ENCODE measurements at regions not wholly inside any gene's neighbourhood (a gene's known extent, or its start where the extent isn't known, plus 50 kb on each side); places are given as distances from the start of the nearest gene placed in this dataset.

DNA sequence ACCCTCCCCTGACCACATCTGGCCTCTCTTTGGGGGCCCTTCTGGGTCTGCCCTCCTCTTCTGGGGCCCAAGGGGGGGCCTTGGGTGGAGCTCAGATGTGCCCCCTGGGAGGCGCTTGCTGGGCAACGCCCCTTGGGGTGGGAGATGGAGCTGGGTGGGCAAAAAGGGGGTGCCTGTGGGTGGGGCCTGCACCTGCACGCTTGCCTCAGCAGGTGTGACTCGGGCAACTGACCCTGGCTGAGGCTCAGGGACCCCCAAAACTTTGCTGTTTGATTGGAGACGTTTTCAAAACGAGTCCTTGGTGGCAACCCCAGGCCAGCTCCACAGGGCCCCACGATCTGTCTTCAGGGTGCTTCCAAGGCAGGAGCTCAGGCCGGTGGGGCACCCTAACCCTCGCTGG is 105.3 kb downstream of the SIK1 start:
- H3K4me1 ChIP-seq, result peaks cover 8% of the 10 kb centered on the region; the same call in 1 of the 2 replicates

DNA sequence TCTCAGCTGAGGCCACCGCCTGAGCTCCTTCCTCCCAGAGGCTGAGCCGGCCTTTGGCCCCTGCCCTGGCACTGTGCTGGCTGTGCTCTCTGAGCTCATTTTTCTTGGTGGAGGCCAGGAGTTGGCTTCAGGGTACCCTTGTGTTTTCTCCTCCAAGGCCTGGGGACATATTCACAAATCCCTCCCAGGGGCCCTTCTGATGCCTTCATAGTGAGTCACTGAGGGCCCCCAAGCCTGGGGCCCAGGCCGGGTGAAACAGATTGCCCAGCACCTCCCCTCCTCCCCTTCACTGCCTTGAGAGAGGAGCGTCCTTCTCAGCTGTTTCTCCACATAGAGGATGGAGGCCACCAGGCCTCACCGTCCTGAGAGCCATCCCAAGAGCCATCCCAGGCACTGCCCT is 105.8 kb downstream of the SIK1 start:
- no peaks in the 10 kb centered on the region for H3K27me3 ChIP-seq
- no peak overlapping the region for H3K4me3 ChIP-seq (ENCODE audit: low read depth, low read length)
- TF ChIP-seq, protein P1, sequence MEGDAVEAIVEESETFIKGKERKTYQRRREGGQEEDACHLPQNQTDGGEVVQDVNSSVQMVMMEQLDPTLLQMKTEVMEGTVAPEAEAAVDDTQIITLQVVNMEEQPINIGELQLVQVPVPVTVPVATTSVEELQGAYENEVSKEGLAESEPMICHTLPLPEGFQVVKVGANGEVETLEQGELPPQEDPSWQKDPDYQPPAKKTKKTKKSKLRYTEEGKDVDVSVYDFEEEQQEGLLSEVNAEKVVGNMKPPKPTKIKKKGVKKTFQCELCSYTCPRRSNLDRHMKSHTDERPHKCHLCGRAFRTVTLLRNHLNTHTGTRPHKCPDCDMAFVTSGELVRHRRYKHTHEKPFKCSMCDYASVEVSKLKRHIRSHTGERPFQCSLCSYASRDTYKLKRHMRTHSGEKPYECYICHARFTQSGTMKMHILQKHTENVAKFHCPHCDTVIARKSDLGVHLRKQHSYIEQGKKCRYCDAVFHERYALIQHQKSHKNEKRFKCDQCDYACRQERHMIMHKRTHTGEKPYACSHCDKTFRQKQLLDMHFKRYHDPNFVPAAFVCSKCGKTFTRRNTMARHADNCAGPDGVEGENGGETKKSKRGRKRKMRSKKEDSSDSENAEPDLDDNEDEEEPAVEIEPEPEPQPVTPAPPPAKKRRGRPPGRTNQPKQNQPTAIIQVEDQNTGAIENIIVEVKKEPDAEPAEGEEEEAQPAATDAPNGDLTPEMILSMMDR (IDR thresholded peaks at IDR 0.05; ENCODE audit: low read depth, low read length), result no peak
- DNase-seq, result no peak
- peaks cover 13% of the 10 kb centered on the region; the same call in 1 of the 2 replicates for H3K9me3 ChIP-seq
- H3K36me3 ChIP-seq, result no peaks in the 10 kb centered on the region
- peaks cover 8% of the 10 kb centered on the region; the same call in 1 of the 2 replicates for H3K4me1 ChIP-seq

More for the DNA sequence above, 105.3 kb downstream of the SIK1 start:
- Histone ChIP-seq H3K9me3 (peaks cover 13% of the 10 kb centered on the region; the same call in 1 of the 2 replicates), H3K36me3 (no peaks in the 10 kb centered on the region), H3K4me3 (ENCODE audit: low read depth, low read length) (no peak overlapping the region), H3K27me3 (no peaks in the 10 kb centered on the region)
- TF ChIP-seq, protein P1 (IDR thresholded peaks at IDR 0.05; ENCODE audit: low read depth, low read length), result no peak
- no peak for DNase-seq

DNA sequence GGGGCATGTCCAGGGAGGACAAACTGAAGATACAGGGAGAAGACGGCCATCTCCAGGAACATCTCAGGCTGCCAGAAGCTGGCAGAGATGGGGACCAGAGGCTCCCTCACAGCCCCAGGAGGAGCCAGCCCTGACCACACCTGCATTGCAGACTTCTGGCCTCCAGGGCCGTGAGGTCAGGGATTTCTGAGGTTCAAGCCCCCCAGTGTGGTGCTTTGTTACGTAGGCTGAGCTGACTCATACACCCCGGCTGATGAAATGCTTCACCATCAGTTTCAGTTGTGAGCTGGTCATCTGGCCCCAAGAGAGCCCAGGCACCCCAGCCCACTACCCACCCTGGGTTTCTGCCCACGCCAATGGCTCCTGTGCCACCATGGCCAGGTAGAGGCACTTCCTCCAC is 106.4 kb downstream of the SIK1 start:
- H3K27me3 ChIP-seq, result no peaks in the 10 kb centered on the region

DNA sequence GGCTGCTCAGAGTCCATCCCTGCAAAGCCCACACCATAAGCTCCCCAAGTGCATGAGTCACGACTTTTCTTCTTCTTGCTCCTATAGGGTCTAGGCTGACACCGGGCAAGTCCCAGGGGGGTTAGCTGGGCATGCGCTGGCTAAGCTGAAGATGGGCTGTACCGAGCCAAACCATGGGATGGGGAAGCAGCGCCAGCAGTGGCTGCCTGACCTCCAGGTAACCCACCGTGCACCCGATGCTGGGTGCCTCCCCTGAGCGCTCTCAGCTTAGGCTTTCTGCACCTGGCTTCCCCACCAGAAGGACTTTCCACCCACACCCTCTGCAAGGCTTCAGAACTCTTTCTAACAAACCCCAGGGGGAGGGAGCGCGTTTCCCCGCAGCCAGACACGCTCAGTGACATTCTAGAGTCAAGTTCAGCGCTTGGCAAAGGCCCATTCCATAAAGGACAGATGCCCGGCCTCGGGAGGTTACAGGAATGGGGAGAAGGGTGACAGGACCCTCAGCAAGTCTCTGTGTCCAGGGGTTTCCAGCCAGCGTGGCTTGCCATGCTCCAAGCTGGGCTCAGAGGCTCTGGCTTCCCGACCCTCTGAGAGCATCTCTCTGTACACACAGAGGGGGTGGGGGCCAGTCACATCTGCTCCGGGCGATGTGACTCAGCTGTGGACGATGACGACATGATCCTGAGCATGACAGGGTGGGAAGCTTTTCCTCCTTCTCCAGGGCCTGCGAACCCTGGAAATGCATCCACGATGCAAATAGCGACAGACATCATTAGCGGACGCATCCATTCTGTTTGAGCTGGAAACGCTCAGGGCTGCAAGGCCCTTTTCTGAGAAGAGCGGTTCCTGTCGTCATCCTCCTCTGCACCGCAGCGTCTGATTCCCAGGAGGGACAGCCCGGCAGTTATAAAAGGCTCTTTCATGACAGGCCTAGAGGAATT is 107.8 kb downstream of the SIK1 start:
- Histone ChIP-seq H3K36me3 (no peaks in the 10 kb centered on the region), H3K27me3 (no peaks in the 10 kb centered on the region), H3K4me1 (peaks cover 8% of the 10 kb centered on the region; the same call in 1 of the 2 replicates), H3K9me3 (peaks cover 13% of the 10 kb centered on the region; the same call in 1 of the 2 replicates), H3K4me3 (ENCODE audit: low read depth, low read length) (peak overlapping the region; percentile 50)
- peak; percentile 87 for DNase-seq
- TF ChIP-seq, protein P1 (IDR thresholded peaks at IDR 0.05; ENCODE audit: low read depth, low read length), result no peak

More for the DNA sequence above, 106.4 kb downstream of the SIK1 start:
- Histone ChIP-seq H3K4me3 (ENCODE audit: low read depth, low read length) (no peak overlapping the region), H3K4me1 (peaks cover 8% of the 10 kb centered on the region; the same call in 1 of the 2 replicates), H3K36me3 (no peaks in the 10 kb centered on the region), H3K9me3 (peaks cover 13% of the 10 kb centered on the region; the same call in 1 of the 2 replicates)
- TF ChIP-seq, protein P1 (IDR thresholded peaks at IDR 0.05; ENCODE audit: low read depth, low read length), result no peak
- DNase-seq, result no peak

DNA sequence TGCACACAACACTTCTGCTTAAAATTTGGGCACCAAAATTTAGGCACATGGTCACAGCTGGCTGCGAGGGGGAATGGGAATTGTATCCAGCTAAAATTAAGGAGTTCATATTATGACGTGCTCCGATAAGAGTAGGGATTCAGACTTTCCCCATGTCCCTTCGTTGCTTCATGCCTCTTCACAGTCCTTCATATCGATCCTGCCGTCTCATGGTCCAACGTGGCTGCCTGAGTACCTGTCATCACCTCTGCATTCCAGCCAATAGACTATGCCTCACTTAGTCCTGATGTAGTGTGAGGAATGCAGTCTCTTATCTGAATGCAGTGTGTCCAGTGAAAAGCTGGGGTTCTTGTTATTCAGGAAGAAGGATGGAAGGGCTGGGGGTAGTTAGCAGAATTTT is 108.6 kb downstream of the SIK1 start:
- Histone ChIP-seq H3K4me1 (peaks cover 8% of the 10 kb centered on the region; the same call in 1 of the 2 replicates), H3K9me3 (peaks cover 13% of the 10 kb centered on the region; the same call in 1 of the 2 replicates), H3K4me3 (ENCODE audit: low read depth, low read length) (no peak overlapping the region), H3K27me3 (no peaks in the 10 kb centered on the region), H3K36me3 (no peaks in the 10 kb centered on the region)
- DNase-seq, result no peak
- TF ChIP-seq, protein P1 (IDR thresholded peaks at IDR 0.05; ENCODE audit: low read depth, low read length), result no peak

DNA sequence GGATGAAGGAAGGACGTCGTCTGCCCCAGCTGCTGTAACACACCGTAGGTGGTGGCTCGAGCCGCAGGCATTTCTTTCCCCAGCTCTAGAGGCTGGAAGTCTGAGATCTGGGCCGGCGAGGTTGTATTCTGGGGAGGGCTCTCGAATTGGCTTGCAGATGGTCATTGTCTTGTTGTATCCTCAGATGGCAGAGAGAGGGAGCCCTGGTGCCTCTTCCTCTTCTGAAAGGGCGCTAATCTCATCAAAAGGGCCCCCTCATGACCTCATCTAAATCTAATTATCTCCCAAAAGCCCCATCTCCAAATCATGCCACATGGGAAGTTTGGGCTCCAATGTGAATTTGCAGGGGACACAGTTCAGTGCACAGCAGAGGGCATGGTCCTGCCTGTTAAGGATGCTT is 109.0 kb downstream of the SIK1 start:
- TF ChIP-seq, protein P1 (IDR thresholded peaks at IDR 0.05; ENCODE audit: low read depth, low read length), result no peak
- peaks cover 13% of the 10 kb centered on the region; the same call in 1 of the 2 replicates for H3K9me3 ChIP-seq
- H3K27me3 ChIP-seq, result no peaks in the 10 kb centered on the region
- no peak overlapping the region for H3K4me3 ChIP-seq (ENCODE audit: low read depth, low read length)
- no peak for DNase-seq
- no peaks in the 10 kb centered on the region for H3K36me3 ChIP-seq
- peaks cover 8% of the 10 kb centered on the region; the same call in 1 of the 2 replicates for H3K4me1 ChIP-seq
